Esophagus squamous epithelium (tissue), 4 donors: ENCODE measurements at regions not wholly inside any gene's neighbourhood (a gene's known extent, or its start where the extent isn't known, plus 50 kb on each side); places are given as distances from the start of the nearest gene placed in this dataset.

Experiments
- CTCF ChIP-seq, 6 experiments: fragments of 450-650 bp in 4 of 6; fragments of 200-600 bp in 2 of 6; sonication (generic) in 2 of 6; IDR thresholded peaks; one replicate each; pipeline ENCODE4 v1.5.1; 2016 to 2019; ENCODE audit warnings: antibody characterized with exemption in 6 of 6, mild to moderate bottlenecking in 4 of 6, moderate library complexity in 4 of 6
- POLR2A ChIP-seq, 4 donors: fragments of 450-650 bp; IDR thresholded peaks; one replicate each; pipeline ENCODE4 v1.6.1; 2017; ENCODE audit warnings: antibody characterized with exemption in 4 of 4, mild to moderate bottlenecking in 4 of 4, moderate library complexity in 3 of 4

GRCh38 chr5:97762483-97762882, 579.4 kb upstream of the RIOK2 start:
- TF ChIP-seq CTCF (IDR thresholded peaks at IDR 0.05): no peak
- no peak for TF ChIP-seq POLR2A (IDR thresholded peaks at IDR 0.05)
